BE2C (cell line): ENCODE measurements at regions not wholly inside any gene's neighbourhood (a gene's known extent, or its start where the extent isn't known, plus 50 kb on each side); places are given as distances from the start of the nearest gene placed in this dataset.

ENCODE experiments used
- DNase-seq: peaks from one replicate; pipeline ENCODE4 v3.0.0-alpha.2; 2020
- H3K27me3 ChIP-seq: fragments of 250-450 bp; sonication (Bioruptor Pico); 2 replicates; pipeline ENCODE4 v1.5.1; 2020; ENCODE audit warnings: mild to moderate bottlenecking
- H3K36me3 ChIP-seq: fragments of 250-450 bp; sonication (Bioruptor Pico); 2 replicates; pipeline ENCODE4 v1.5.1; 2020; ENCODE audit warnings: mild to moderate bottlenecking
- H3K4me1 ChIP-seq: fragments of 250-450 bp; sonication (Bioruptor Pico); 2 replicates; pipeline ENCODE4 v1.5.1; 2020
- H3K4me3 ChIP-seq: 2 replicates; pipeline ENCODE4 v1.5.1; 2011; ENCODE audit warnings: low read depth, low read length
- H3K9me3 ChIP-seq: fragments of 250-450 bp; sonication (Bioruptor Pico); 2 replicates; pipeline ENCODE4 v1.5.1; 2020
- TF ChIP-seq, protein P1 (sequence below): IDR thresholded peaks from 2 replicates; pipeline ENCODE4 v1.5.1; 2012; ENCODE audit warnings: mild to moderate bottlenecking, low read depth, low read length

DNA sequence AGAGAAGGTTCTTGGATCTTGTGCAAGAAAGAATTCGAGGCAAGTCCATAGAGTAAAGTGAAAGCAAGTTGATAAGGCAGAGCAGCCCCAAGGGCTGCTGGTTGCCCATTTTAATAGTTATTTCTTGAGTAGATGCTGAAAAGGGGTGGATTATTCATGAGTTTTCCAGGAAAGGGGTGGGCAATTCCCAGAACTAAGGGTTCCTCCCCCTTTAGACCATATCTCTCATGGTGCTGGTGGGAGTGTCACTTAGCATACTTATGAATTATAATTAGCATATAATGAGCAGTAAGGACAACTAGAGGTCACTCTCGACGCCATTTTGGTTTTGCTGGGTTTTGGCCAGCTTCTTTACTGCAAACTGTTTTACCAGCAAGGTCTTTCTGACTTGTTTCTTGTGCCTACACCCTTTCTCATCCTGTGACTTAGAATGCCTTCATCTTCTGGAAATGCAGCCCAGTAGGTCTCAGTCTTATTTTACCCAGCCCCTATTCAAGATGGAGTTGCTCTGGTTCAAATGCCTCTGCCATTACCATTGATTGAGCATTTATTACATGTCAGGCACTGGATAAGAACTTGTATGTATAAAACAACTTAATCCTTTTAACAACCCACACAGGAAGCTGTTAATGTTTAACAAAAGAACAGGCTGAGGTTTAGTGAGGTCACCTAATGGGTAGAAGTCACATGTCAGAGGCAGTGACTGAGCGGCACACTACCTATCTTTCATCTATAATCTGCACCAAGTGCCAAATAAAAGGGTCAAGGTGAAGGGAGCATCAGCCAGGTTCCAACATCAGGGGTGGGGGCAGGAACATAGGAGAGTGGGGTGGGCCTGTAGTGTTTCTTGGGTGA is 250.9 kb downstream of the ICOS start:
- DNase-seq, result no peak
- Histone ChIP-seq H3K4me3 (no peak overlapping the region), H3K9me3 (no peaks in the 10 kb centered on the region), H3K36me3 (no peaks in the 10 kb centered on the region), H3K27me3 (no peaks in the 10 kb centered on the region), H3K4me1 (peaks cover 19% of the 10 kb centered on the region)
- TF ChIP-seq, protein P1, sequence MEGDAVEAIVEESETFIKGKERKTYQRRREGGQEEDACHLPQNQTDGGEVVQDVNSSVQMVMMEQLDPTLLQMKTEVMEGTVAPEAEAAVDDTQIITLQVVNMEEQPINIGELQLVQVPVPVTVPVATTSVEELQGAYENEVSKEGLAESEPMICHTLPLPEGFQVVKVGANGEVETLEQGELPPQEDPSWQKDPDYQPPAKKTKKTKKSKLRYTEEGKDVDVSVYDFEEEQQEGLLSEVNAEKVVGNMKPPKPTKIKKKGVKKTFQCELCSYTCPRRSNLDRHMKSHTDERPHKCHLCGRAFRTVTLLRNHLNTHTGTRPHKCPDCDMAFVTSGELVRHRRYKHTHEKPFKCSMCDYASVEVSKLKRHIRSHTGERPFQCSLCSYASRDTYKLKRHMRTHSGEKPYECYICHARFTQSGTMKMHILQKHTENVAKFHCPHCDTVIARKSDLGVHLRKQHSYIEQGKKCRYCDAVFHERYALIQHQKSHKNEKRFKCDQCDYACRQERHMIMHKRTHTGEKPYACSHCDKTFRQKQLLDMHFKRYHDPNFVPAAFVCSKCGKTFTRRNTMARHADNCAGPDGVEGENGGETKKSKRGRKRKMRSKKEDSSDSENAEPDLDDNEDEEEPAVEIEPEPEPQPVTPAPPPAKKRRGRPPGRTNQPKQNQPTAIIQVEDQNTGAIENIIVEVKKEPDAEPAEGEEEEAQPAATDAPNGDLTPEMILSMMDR, result no peak

DNA sequence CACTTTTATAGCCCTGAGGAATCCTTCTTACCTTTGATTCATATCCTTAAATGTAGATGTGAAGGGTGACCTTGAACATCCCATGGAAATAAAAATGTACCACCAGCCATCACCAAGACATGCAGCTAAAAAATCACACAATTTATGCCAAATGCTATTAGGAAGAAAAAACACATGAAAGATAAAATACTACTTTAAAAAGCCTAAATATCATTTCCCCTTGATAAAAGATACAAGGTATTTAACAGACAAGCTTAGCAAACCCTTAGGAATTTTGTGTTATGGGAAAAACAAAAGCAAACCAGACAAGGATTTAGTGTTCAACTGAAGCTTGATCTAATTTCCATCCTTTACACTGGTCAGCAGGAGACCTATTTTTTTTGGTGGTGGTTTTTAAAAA is 255.0 kb downstream of the ICOS start:
- Histone ChIP-seq H3K36me3 (no peaks in the 10 kb centered on the region), H3K4me3 (no peak overlapping the region), H3K27me3 (no peaks in the 10 kb centered on the region), H3K9me3 (no peaks in the 10 kb centered on the region), H3K4me1 (peaks cover 31% of the 10 kb centered on the region)
- no peak for DNase-seq
- TF ChIP-seq, protein P1, result no peak

DNA sequence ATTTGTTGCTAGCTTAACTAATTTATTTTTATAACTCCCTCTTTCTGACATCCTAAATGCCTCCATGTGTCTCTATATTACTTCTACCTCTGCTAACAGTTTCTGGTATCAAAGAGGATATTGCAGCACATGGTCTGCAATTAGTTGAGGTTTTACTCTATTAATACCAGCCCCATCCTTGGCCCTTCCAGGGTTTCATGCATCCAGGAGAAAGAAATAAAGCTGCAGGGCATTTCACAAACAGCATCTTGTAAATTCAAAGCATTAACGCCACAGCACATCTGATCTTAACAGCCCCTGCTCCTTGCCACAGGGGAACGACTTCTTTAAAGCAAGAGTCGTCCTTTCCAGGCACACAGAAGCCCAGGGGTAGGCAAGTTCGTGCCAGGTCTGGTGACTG is 258.9 kb downstream of the ICOS start:
- Histone ChIP-seq H3K36me3 (no peaks in the 10 kb centered on the region), H3K4me1 (peaks cover 21% of the 10 kb centered on the region), H3K4me3 (no peak overlapping the region), H3K27me3 (no peaks in the 10 kb centered on the region), H3K9me3 (no peaks in the 10 kb centered on the region)
- TF ChIP-seq, protein P1, result no peak
- peak; percentile 30 for DNase-seq

DNA sequence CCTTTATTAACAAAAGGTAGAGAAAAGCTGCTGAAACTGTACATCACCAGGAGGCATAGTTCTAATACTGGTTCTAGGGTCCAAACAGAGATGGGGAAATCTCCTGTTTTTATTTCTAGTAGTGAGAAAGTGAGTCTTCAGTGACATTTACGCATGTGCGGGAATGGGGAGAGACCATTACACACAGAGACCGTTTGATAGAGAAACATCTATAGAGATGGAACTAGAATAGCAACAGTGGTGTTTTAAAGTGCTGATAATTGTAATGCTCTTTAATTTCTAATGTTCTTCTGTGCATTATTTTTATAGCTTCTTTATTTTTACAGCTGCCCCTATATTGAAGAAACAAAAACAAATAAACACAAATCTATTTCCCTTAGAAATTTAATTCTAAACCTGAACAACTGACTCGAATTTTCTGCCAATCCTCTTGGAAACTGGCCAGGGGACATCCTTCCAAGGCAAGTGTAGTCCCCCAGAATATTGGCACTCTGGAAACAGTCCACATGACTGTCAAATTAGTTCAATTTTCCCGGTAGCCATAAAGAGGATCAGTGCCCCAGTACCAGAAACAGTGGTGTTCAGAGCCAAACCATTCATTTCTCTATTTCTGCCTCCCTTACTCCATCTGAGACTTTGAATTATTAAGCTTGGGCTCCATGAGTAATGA is 260.9 kb downstream of the ICOS start:
- Histone ChIP-seq H3K27me3 (no peaks in the 10 kb centered on the region), H3K4me3 (no peak overlapping the region), H3K4me1 (peaks cover 15% of the 10 kb centered on the region), H3K9me3 (no peaks in the 10 kb centered on the region), H3K36me3 (no peaks in the 10 kb centered on the region)
- TF ChIP-seq, protein P1, result no peak
- DNase-seq, result no peak

DNA sequence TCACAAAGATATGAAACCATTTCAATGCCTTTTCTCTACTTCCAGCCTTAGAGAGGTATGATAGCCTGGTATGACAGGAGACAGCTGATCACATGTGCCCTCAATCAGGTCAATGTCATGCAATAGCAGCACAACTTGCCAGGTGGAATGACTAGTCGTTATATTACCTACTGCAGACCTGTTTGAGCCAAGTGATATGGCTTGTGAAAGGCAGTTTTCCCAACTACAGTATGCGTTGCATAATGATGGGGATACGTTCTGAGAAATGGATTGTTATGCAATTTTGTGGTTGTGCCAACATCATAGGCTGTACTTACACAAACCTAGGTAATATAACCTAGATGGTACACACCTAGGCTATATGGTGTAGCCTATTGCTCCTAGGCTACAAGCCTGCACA is 262.8 kb downstream of the ICOS start:
- TF ChIP-seq, protein P1, result no peak
- H3K27me3 ChIP-seq, result no peaks in the 10 kb centered on the region
- no peak overlapping the region for H3K4me3 ChIP-seq
- no peaks in the 10 kb centered on the region for H3K36me3 ChIP-seq
- peaks cover 15% of the 10 kb centered on the region for H3K4me1 ChIP-seq
- no peak for DNase-seq
- no peaks in the 10 kb centered on the region for H3K9me3 ChIP-seq

DNA sequence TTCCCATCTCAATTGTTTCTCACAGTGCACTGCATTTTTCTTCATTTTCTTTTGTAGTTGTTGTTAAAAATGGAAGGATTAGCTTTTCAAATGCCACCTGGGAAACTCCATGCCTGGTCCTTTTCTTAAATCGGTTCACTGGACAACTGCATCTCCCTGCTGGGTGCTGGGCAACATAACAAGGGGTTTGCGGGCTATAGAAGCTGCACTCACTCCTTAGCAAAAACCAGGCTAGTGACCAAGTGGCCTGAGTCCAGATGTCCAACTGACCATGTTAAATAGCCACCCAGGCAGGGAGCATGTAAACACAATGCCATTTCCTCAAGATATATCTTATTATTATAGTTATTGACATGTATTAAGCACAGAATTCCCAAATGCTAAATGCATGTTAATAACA is 264.9 kb downstream of the ICOS start:
- DNase-seq, result no peak
- Histone ChIP-seq H3K9me3 (no peaks in the 10 kb centered on the region), H3K36me3 (no peaks in the 10 kb centered on the region), H3K4me3 (no peak overlapping the region), H3K27me3 (no peaks in the 10 kb centered on the region), H3K4me1 (peaks cover 2% of the 10 kb centered on the region)
- TF ChIP-seq, protein P1, result no peak
